ENCODE measurements at regions not wholly inside any gene's neighbourhood (a gene's known extent, or its start where the extent isn't known, plus 50 kb on each side); places are given as distances from the start of the nearest gene placed in this dataset.

GRCh38 chr1:214122110-214122509, 134.3 kb downstream of the PROX1 start:
- no peak for TF ChIP-seq POLR2A (IDR thresholded peaks at IDR 0.05; ENCODE audit: low read depth, low read length)
- TF ChIP-seq ZNF687 (IDR thresholded peaks at IDR 0.05) = no peak
- TF ChIP-seq TBL1XR1 (IDR thresholded peaks at IDR 0.05; ENCODE audit: low read depth, low read length) = no peak
- no peak for TF ChIP-seq CEBPB (IDR thresholded peaks at IDR 0.05; ENCODE audit: borderline replicate concordance in 1 of 2, low read depth in 2 of 2, low read length in 2 of 2)
- TF ChIP-seq YY1 (IDR thresholded peaks at IDR 0.05; ENCODE audit: low read depth, low read length) = no peak
- no peak for TF ChIP-seq CBX5 (IDR thresholded peaks at IDR 0.05; ENCODE audit: low read depth)
- TF ChIP-seq ASH2L (IDR thresholded peaks at IDR 0.05; ENCODE audit: borderline replicate concordance, low read depth) = no peak
- TF ChIP-seq TAF1 (IDR thresholded peaks at IDR 0.05; ENCODE audit: borderline replicate concordance, low read depth, low read length) = no peak
- no peak for TF ChIP-seq CTCF (IDR thresholded peaks at IDR 0.05 in 2 of 3, conservative IDR thresholded peaks at IDR 0.05 in 1 of 3; ENCODE audit: control insufficient read depth in 2 of 3, extremely low read depth in 1 of 3, insufficient read depth in 1 of 3, low read depth in 3 of 3, low read length in 3 of 3)
- no peak for TF ChIP-seq RB1 (IDR thresholded peaks at IDR 0.05; ENCODE audit: borderline replicate concordance)

Measured in GM12878 (cell line).